Fibroblast of lung (primary cell): ENCODE measurements at regions not wholly inside any gene's neighbourhood (a gene's known extent, or its start where the extent isn't known, plus 50 kb on each side); places are given as distances from the start of the nearest gene placed in this dataset.

Source experiments
- DNase-seq, 2 donors: peaks; one replicate each; pipeline versions ENCODE4 v3.0.0 to v3.0.0-alpha.2; 2010; ENCODE audit warnings: low read depth in 2 of 2
- H2AFZ ChIP-seq: 2 replicates; pipeline ENCODE4 v1.5.1; 2012; ENCODE audit warnings: low read length, control low read depth, inconsistent platforms
- H3K27ac ChIP-seq: 2 replicates; pipeline ENCODE4 v1.5.1; 2011; ENCODE audit warnings: low read length, control low read depth; ENCODE audit not compliant: insufficient read depth
- H3K27me3 ChIP-seq: 2 replicates; pipeline ENCODE4 v1.5.1; 2011; ENCODE audit warnings: mild to moderate bottlenecking, low read length; ENCODE audit not compliant: control insufficient read depth, insufficient read depth
- H3K36me3 ChIP-seq: 2 replicates; pipeline ENCODE4 v1.5.1; 2011; ENCODE audit warnings: low read length; ENCODE audit not compliant: control insufficient read depth, insufficient read depth
- H3K4me1 ChIP-seq: 2 replicates; pipeline ENCODE4 v1.5.1; 2011; ENCODE audit warnings: low read length; ENCODE audit not compliant: control insufficient read depth, insufficient read depth; ENCODE audit errors: extremely low read depth
- H3K4me2 ChIP-seq: 2 replicates; pipeline ENCODE4 v1.5.1; 2011; ENCODE audit warnings: low read length, control low read depth; ENCODE audit not compliant: insufficient read depth; ENCODE audit errors: extremely low read depth
- H3K4me3 ChIP-seq, 4 experiments: fragments of 200-600 bp in 1 of 4; sonication (generic) in 1 of 4; replicated peaks in 1 of 4; 2 replicates each; pipeline ENCODE4 v1.5.1; 2011 to 2016; ENCODE audit warnings: low read length in 4 of 4, low read depth in 3 of 4, mild to moderate bottlenecking in 3 of 4, control low read depth in 2 of 4, inconsistent platforms in 1 of 4, mixed read lengths in 1 of 4; ENCODE audit not compliant: insufficient read depth in 1 of 4; ENCODE audit errors: control extremely low read depth in 1 of 4
- H3K79me2 ChIP-seq: 2 replicates; pipeline ENCODE4 v1.5.1; 2012; ENCODE audit warnings: mild to moderate bottlenecking, low read length, inconsistent platforms; ENCODE audit not compliant: control insufficient read depth, insufficient read depth
- H3K9ac ChIP-seq: 2 replicates; pipeline ENCODE4 v1.5.1; 2011; ENCODE audit warnings: mild to moderate bottlenecking, low read length, control low read depth; ENCODE audit not compliant: insufficient read depth
- H3K9me3 ChIP-seq: 2 replicates; pipeline ENCODE4 v1.5.1; 2012; ENCODE audit warnings: low read depth, low read length; ENCODE audit not compliant: control insufficient read depth, insufficient read depth
- H4K20me1 ChIP-seq: 2 replicates; pipeline ENCODE4 v1.5.1; 2011; ENCODE audit warnings: low read length; ENCODE audit not compliant: control insufficient read depth, insufficient read depth; ENCODE audit errors: extremely low read depth
- CTCF ChIP-seq, 2 donors: IDR thresholded peaks in 1 of 2; conservative IDR thresholded peaks in 1 of 2; 1 replicate in 1 of 2; 2 replicates in 1 of 2; pipeline ENCODE4 v1.5.1; 2011 to 2012; ENCODE audit warnings: low read length in 2 of 2, control low read depth in 1 of 2, inconsistent platforms in 1 of 2, low read depth in 1 of 2, mild to moderate bottlenecking in 1 of 2
- EZH2 ChIP-seq: IDR thresholded peaks from 2 replicates; pipeline ENCODE4 v1.5.1; 2012; ENCODE audit warnings: low read length, control low read depth, mild to moderate bottlenecking; ENCODE audit errors: missing control alignments

- Histone ChIP-seq H3K79me2 (no peaks in the 10 kb centered on the region), H3K4me1 (no peaks in the 10 kb centered on the region), H3K4me2 (no peak overlapping the region), H3K9me3 (no peaks in the 10 kb centered on the region), H3K4me3 (no peak overlapping the region), H3K27me3 (no peaks in the 10 kb centered on the region), H2AFZ (no peak overlapping the region), H3K36me3 (no peaks in the 10 kb centered on the region), H3K27ac (no peak overlapping the region), H3K9ac (no peak overlapping the region), H4K20me1 (no peaks in the 10 kb centered on the region)
- TF ChIP-seq CTCF (conservative IDR thresholded peaks at IDR 0.05 in 1 of 2, IDR thresholded peaks at IDR 0.05 in 1 of 2; ENCODE audit: low read depth in 1 of 2, low read length in 2 of 2) (no peak), EZH2 (no peak)
- DNase-seq = no peak
Observed at GRCh38 chr3:74004386-74004785, 379.6 kb upstream of the PDZRN3 start.

- H3K36me3 ChIP-seq = no peaks in the 10 kb centered on the region
- no peak overlapping the region for H3K27ac ChIP-seq
- H3K4me2 ChIP-seq = no peak overlapping the region
- DNase-seq = no peak
- no peaks in the 10 kb centered on the region for H3K27me3 ChIP-seq
- TF ChIP-seq CTCF (conservative IDR thresholded peaks at IDR 0.05 in 1 of 2, IDR thresholded peaks at IDR 0.05 in 1 of 2; ENCODE audit: low read depth in 1 of 2, low read length in 2 of 2) = no peak
- TF ChIP-seq EZH2 = no peak
- no peaks in the 10 kb centered on the region for H4K20me1 ChIP-seq
- no peak overlapping the region for H2AFZ ChIP-seq
- no peaks in the 10 kb centered on the region for H3K9me3 ChIP-seq
- H3K79me2 ChIP-seq = no peaks in the 10 kb centered on the region
- no peak overlapping the region for H3K4me3 ChIP-seq
- no peaks in the 10 kb centered on the region for H3K4me1 ChIP-seq
- H3K9ac ChIP-seq = no peak overlapping the region
Observed at GRCh38 chr3:74003734-74004133, 379.0 kb upstream of the PDZRN3 start.

GRCh38 chr3:74001436-74001835 lies 376.7 kb upstream of the PDZRN3 start:
- Histone ChIP-seq H3K27me3 (no peaks in the 10 kb centered on the region), H3K9ac (no peak overlapping the region), H3K9me3 (no peaks in the 10 kb centered on the region), H3K4me3 (no peak overlapping the region), H2AFZ (no peak overlapping the region), H3K79me2 (no peaks in the 10 kb centered on the region), H3K4me1 (no peaks in the 10 kb centered on the region), H3K4me2 (no peak overlapping the region), H4K20me1 (no peaks in the 10 kb centered on the region), H3K36me3 (no peaks in the 10 kb centered on the region), H3K27ac (no peak overlapping the region)
- no peak for TF ChIP-seq CTCF (conservative IDR thresholded peaks at IDR 0.05 in 1 of 2, IDR thresholded peaks at IDR 0.05 in 1 of 2; ENCODE audit: low read depth in 1 of 2, low read length in 2 of 2)
- no peak for TF ChIP-seq EZH2
- no peak for DNase-seq
